ENCODE measurements at regions not wholly inside any gene's neighbourhood (a gene's known extent, or its start where the extent isn't known, plus 50 kb on each side); places are given as distances from the start of the nearest gene placed in this dataset.

DNA sequence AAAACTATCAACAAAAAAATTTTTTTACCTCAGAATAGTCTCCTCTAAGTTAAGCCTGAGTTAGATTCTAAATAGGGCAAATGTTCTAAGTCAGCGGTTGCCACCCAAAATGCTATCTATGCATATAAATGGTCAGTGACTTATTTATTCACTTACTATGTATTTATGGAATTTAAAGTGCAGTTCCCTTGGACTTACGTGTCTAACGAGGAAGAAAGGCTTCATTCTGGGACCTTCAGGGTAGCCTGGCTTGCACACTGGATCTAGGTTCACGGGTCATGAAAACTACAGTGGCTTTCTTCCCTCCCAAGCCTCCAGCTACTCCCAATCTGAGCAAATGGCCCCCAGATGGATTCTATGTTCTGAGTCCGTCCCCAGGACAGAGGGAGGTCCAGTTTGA, 77.1 kb downstream of the ARF6 start:
- ChIA-PET CTCF (interaction anchor here (0.7 to 4.6 kb wide), 8 partner anchors 8 to 132 kb away, joined by 3 to 51 read pairs (median 4); no protein-coding TSS in a partner anchor), POLR2A (interaction anchor here (0.7 to 3.5 kb wide), 10 partner anchors 8 to 118 kb away, joined by 3 to 45 read pairs (median 7); partner anchors contain the start of gene NEMF)
- no peak for ATAC-seq (ENCODE audit: low read depth)
- WGBS (ENCODE audit: insufficient coverage): 100% methylated on average over 2 of the region's 5 CpGs
- Histone ChIP-seq H2AFZ (ENCODE audit: insufficient read depth, low read depth, low read length, poor library complexity, severe bottlenecking) (peak overlapping the region; percentile 84), H3K36me3 (replicated peaks in 1 of 2; ENCODE audit: control extremely low read depth in 1 of 2, control insufficient read depth in 1 of 2, extremely low read depth in 1 of 2, insufficient read depth in 2 of 2, low read length in 1 of 2) (no peaks in the 10 kb centered on the region), H3K27ac (ENCODE audit: low read length in 2 of 2) (peak overlapping the region; percentile 98 to 99), H3K4me1 (ENCODE audit: control insufficient read depth in 2 of 2, insufficient read depth in 2 of 2, low read length in 2 of 2) (peaks cover 43 to 59% of the 10 kb centered on the region in 2 donors), H3K9ac (ENCODE audit: low read length) (no peak overlapping the region), H4K20me1 (ENCODE audit: control insufficient read depth, insufficient read depth, low read length, poor library complexity, severe bottlenecking) (no peaks in the 10 kb centered on the region), H3K27me3 (replicated peaks in 1 of 4; ENCODE audit: control extremely low read depth in 1 of 4, control insufficient read depth in 3 of 4, insufficient read depth in 4 of 4, low read length in 3 of 4) (no peaks in the 10 kb centered on the region), H3K9me3 (ENCODE audit: control extremely low read depth in 1 of 3, control insufficient read depth in 2 of 3, insufficient read depth in 1 of 3, low read length in 2 of 3) (no peaks in the 10 kb centered on the region), H3K4me3 (ENCODE audit: control extremely low read depth in 1 of 5, extremely low read depth in 1 of 5, insufficient read depth in 1 of 5, low read depth in 2 of 5, low read length in 4 of 5) (no peak overlapping the region), H3K79me2 (ENCODE audit: control insufficient read depth, insufficient read depth, low read length) (no peaks in the 10 kb centered on the region), H3K4me2 (replicated peaks; ENCODE audit: low read depth, low read length, poor library complexity, severe bottlenecking) (peak overlapping the region; percentile 74)
- DNase-seq: no peak
- Mint-ChIP-seq H3K27ac (peak overlapping the region; percentile 97), H3K4me3 (no peak overlapping the region), H3K27me3 (no peaks in the 10 kb centered on the region), H3K4me1 (peaks cover 58% of the 10 kb centered on the region), H3K9me3 (ENCODE audit: insufficient read depth) (no peaks in the 10 kb centered on the region)
- no peak for TF ChIP-seq EZH2 (IDR thresholded peaks at IDR 0.05; ENCODE audit: borderline replicate concordance, insufficient read depth, low read depth, low read length, poor library complexity, severe bottlenecking)
- TF ChIP-seq, protein P1, sequence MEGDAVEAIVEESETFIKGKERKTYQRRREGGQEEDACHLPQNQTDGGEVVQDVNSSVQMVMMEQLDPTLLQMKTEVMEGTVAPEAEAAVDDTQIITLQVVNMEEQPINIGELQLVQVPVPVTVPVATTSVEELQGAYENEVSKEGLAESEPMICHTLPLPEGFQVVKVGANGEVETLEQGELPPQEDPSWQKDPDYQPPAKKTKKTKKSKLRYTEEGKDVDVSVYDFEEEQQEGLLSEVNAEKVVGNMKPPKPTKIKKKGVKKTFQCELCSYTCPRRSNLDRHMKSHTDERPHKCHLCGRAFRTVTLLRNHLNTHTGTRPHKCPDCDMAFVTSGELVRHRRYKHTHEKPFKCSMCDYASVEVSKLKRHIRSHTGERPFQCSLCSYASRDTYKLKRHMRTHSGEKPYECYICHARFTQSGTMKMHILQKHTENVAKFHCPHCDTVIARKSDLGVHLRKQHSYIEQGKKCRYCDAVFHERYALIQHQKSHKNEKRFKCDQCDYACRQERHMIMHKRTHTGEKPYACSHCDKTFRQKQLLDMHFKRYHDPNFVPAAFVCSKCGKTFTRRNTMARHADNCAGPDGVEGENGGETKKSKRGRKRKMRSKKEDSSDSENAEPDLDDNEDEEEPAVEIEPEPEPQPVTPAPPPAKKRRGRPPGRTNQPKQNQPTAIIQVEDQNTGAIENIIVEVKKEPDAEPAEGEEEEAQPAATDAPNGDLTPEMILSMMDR (IDR thresholded peaks at IDR 0.05): no peak
- intact Hi-C loops (cut with micrococcal nuclease): loop anchor here (2.0 kb wide), 2 partner anchors 77 to 115 kb away; no protein-coding TSS in a partner anchor

GRCh38 chr14:49970474-49971147, 77.7 kb downstream of the ARF6 start:
- Histone ChIP-seq H2AFZ (ENCODE audit: insufficient read depth, low read depth, low read length, poor library complexity, severe bottlenecking) (peak overlapping the region; percentile 84), H4K20me1 (ENCODE audit: control insufficient read depth, insufficient read depth, low read length, poor library complexity, severe bottlenecking) (no peaks in the 10 kb centered on the region), H3K4me1 (ENCODE audit: control insufficient read depth in 2 of 2, insufficient read depth in 2 of 2, low read length in 2 of 2) (peaks cover 49 to 65% of the 10 kb centered on the region in 2 donors), H3K9ac (ENCODE audit: low read length) (peak overlapping the region; percentile 58), H3K27ac (ENCODE audit: low read length in 2 of 2) (peak overlapping the region; percentile 98 to 99), H3K36me3 (replicated peaks in 1 of 2; ENCODE audit: control extremely low read depth in 1 of 2, control insufficient read depth in 1 of 2, extremely low read depth in 1 of 2, insufficient read depth in 2 of 2, low read length in 1 of 2) (no peaks in the 10 kb centered on the region), H3K79me2 (ENCODE audit: control insufficient read depth, insufficient read depth, low read length) (no peaks in the 10 kb centered on the region), H3K4me2 (replicated peaks; ENCODE audit: low read depth, low read length, poor library complexity, severe bottlenecking) (peak overlapping the region; percentile 74), H3K27me3 (replicated peaks in 1 of 4; ENCODE audit: control extremely low read depth in 1 of 4, control insufficient read depth in 3 of 4, insufficient read depth in 4 of 4, low read length in 3 of 4) (no peaks in the 10 kb centered on the region), H3K9me3 (ENCODE audit: control extremely low read depth in 1 of 3, control insufficient read depth in 2 of 3, insufficient read depth in 1 of 3, low read length in 2 of 3) (no peaks in the 10 kb centered on the region), H3K4me3 (ENCODE audit: control extremely low read depth in 1 of 5, extremely low read depth in 1 of 5, insufficient read depth in 1 of 5, low read depth in 2 of 5, low read length in 4 of 5) (peak overlapping the region in 1 of 5 experiments; percentile 24)
- no peak for TF ChIP-seq EZH2 (IDR thresholded peaks at IDR 0.05; ENCODE audit: borderline replicate concordance, insufficient read depth, low read depth, low read length, poor library complexity, severe bottlenecking)
- H3K9me3 Mint-ChIP-seq (ENCODE audit: insufficient read depth): no peaks in the 10 kb centered on the region
- intact Hi-C loops (cut with micrococcal nuclease): loop anchor here (1.0 to 2.0 kb wide), 9 partner anchors 9 to 261 kb away; partner anchors contain the start of gene SOS2
- ATAC-seq (ENCODE audit: low read depth) (peak; percentile 19), DNase-seq (no peak)
- ChIA-PET CTCF (interaction anchor here (0.6 to 4.6 kb wide), 20 partner anchors 9 to 138 kb away, joined by 3 to 51 read pairs (median 4); partner anchors contain the start of gene ARF6), POLR2A (interaction anchor here (0.5 to 3.5 kb wide), 23 partner anchors 9 to 146 kb away, joined by 3 to 45 read pairs (median 6); partner anchors contain the start of genes ARF6, NEMF and VCPKMT)
- H3K27ac Mint-ChIP-seq: peak overlapping the region; percentile 97
- H3K4me3 Mint-ChIP-seq: peak overlapping the region; percentile 55
- 59% methylated on average over 7 of the region's 8 CpGs for WGBS (ENCODE audit: insufficient coverage)
- no peaks in the 10 kb centered on the region for H3K27me3 Mint-ChIP-seq
- H3K4me1 Mint-ChIP-seq: peaks cover 60% of the 10 kb centered on the region
